Inflammatory macrophage treated with lipopolysaccharide for 1 hour (primary cell): ENCODE measurements at regions not wholly inside any gene's neighbourhood (a gene's known extent, or its start where the extent isn't known, plus 50 kb on each side); places are given as distances from the start of the nearest gene placed in this dataset.

Source experiments
- DNase-seq, 2 donors: peaks; one replicate each; pipeline ENCODE4 v3.0.0-alpha.2; 2020 to 2022

DNA sequence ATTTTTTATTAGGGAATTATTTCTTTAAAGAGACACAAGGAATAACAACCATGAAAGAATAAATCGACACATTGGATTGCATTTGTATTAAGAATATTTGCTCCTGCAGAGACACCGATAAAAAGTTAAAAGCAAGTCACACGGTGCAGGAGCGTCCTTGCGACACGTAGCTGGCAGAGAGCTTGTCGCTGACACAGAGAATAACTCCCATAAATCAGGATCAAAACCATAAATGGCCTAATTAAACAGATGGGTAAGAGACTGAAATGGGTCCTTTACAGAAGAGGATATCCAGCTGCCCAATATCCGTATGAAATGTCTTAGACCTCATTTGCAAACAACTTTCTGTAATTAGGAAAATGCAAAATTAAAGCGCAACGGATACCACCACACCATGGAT, 126.1 kb upstream of the SNTG2 start:
- no peak for DNase-seq

DNA sequence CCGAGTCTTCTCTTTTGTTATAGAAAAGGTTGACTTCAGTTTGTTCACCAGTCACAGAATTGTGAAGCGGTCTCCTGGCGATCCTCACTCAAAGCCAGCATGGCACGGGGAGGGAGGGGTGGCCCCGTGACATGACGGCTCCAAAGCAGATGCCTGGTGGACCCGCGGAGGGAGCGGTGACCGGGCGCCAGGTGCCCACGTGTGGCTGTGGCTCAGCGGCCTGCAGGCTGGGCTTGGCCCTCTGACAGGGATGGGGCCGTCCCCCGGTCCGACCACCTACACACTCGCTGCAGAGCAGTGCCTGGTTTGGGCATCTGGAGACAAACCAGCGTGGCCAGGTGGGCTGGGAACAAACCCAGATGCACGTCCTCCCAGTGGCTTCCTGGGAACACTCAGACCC, 129.1 kb upstream of the SNTG2 start:
- DNase-seq = no peak

DNA sequence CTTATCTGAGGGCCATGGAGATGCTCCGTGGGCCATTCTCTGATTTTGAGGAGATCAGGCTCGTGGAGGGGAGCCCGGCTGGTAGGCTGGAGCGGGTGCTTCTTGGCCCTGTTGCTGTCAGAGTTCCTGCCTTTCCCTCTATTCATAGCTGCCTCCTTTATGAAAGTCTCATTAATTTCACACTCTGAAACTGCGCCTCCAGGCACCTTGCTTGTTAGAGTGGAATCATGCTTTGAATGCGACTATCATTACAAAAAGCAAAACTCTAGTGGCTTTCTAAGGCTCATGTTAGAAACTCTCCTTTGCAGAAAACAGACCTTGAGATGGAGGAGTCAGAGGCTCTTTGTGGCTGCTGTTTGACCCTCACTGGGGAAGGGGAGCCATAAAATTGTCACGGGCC, 131.0 kb upstream of the SNTG2 start:
- DNase-seq = no peak

DNA sequence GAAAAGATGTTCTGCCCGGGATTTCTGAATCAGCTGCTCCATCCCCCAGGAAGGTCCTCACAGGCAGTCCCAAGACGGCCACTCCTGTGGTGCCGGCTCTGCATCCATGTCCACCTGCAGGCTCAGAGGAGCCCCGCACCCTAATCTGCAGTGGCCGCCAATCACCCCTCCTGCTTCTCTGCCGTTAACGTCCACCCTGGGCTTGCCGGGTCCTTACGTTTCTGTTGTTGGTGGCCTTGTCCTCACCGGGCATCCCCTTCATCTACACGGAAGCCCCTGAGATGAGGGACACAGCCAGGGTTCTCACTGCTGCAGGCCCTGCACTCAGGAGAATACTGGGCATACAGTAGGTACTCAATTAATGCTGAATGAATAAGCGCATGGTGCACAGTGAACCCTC, 131.5 kb upstream of the SNTG2 start:
- DNase-seq = no peak

DNA sequence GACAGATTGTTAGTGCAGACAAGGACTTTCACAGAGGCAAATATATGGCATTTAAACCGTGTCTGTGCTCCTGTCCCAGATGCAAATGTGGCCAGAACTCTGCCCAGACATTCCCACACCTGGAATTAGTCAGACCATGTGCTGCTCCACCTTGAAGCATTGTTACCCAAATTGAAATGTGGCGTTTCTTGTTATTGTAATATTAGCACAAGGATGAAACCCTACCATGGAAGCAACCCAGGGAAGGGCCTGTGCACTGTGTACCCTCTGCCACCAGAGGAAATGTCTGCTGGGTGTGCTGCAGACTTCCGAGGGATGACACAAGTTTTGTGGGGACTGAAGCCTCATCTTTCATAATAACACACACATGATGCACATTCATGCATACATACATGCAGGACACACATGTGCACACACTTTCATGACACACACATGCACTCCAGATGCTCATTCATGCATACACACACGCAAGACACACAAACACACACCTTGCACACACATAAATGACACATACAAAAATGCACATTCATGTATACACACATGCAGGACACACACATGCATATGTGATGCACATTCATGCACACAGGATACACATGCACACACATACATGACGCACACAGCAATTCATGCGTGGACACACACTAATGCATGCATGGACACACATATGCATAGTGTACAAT, 133.2 kb upstream of the SNTG2 start:
- DNase-seq = no peak

DNA sequence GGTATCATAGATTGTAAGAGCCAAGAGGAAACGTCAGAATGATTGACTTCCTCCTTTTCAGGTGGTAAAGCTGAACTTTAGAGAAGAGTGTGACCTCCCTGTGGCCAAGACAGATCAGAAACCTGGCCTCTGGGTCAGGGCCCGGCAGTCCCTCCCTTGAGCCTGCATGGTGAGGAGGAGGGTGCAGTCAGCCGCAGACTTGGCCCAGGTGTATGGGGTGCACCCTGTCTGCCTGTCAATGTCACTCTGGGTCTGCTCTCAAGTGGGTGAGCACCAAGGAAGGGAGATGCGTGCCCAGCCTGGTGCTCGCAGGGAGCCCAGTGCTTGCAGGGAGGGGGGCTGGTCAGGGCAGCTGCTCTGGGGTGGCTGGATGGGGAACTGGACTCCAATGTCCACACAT, 134.4 kb upstream of the SNTG2 start:
- DNase-seq = no peak

DNA sequence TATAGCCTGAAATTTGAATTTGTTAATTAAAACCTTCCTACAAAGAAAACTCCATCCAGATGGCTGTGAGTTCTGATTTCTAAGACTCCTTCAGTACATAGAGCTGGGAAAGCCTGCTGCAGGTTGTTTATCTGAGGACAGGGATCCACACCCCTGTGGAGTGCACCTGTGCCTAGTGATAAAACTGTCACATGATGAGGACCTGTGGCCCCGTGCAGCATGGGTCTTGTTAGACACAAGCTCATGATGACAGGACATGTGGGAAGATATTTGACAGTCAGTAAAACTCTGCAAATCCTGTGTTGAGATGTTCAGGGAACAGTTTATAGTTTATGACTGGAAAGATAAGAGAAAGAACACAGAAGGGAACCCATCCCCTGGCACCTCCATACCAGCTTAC, 133.2 kb upstream of the TMEM18 start:
- no peak for DNase-seq

DNA sequence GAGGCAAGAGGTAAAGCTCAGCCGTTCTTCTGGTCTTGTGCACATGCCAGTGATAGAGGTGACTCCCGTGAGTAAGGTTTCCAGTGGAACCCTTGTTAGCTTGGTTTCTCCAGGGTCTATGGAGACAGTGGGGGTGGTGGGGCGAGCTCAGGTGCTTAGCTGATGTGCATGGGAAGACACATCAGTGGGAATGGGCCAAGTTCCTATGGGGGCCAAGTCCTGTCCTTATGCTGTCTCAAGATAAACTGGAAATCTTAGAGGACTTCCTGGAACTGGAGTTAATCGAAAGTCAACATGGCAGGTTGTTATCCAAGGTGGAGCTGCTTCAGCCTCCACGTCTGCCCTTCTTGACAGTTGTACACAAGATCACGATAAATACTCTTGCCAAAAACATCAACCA, 130.1 kb upstream of the TMEM18 start:
- no peak for DNase-seq

DNA sequence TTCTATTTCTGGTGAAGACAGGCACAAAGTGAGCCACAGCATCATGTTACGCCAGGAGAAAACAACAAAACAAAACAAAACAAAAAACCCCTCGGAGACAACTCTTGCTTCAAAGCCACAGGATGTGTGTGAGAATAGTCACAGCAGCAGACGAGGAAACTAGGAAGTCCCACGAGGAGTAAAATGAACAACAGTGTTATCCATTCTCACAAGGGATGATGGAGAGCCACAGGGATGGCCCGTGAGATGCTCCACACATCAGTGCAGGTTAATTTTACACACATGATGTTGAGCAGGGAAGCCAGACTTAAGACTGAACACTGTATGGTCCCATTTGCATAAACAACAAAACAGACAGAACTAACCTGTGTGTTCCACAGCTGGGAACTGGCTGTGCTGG, 128.5 kb upstream of the TMEM18 start:
- no peak for DNase-seq

DNA sequence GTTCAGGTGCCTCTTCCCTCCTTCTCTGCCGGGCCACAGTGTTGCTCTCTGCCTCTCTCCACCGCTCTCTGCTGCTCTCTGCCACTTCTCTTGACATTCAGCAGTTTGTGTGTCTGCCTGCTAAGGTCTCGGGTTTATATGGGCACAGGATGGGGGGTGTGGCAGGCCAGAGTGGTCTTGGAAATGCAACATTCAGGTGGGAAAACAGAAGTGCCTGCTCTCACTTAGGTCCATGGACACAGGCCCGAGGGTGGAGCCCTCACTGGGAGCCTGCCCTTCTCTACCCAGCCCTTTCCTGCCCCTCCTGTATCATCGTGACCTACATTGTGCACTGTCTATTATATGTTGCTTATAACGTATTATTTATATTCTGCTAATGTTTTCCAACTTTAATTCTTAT, 120.8 kb upstream of the TMEM18 start:
- DNase-seq = no peak

DNA sequence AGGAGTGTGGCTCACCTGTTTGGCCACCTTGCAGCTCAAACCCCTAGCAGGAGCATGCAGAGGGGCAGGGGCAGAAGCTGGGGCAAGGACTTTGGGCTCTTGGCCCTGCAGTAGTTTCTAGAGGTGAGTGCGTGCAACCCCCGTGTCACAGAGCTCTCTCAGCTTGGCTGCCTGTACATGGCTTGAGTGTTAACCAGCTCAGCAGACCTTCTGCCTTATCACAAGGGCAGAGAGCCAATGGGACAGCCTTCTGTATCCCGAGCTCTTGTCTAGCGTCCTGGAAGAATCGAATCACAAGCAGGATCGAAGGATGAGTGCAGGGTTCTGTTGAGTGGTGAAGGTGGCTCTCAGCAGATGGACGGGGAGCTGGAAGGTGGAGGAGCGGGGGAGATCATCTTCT, 120.3 kb upstream of the TMEM18 start:
- no peak for DNase-seq

DNA sequence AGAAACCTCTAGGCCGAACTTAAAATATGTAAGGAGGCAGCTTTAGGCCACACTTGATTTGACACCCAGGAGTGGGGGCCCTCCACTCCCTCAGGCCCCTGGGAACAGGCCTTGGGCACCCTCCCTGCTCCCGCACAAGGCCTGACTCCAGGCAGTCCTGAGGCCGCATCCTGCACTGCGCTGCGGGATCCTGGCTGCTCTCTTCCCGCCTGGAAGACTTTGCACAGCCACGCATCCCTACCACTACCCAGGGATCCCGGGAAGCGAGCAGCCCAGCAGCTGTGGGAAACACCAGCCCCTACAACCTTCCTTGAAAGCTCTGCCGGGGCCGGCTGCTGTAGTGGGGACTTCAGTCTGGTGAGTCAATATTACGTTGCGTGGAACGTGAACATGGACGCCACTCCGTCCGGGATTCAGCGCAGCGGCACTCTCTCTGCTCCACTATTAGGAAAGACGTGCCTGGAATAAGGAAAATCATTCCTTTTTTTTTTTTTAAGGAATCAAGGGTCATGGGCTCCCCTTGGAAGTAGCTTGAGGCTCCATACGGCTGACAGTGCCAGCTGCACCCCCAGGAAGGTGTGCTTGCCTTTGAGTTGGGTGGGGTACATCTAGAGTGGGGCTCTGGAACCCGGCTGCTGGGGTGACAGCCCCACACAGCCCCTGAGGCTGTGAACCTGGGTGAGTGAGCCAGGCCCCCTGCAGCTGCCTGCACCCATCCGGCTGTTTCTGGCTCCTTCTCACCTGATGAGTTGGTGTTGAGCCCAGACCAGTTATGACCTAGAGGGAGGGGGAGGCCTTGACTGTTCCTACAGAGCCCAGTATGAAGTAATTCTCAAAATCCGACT, 119.2 kb upstream of the TMEM18 start:
- DNase-seq = no peak

DNA sequence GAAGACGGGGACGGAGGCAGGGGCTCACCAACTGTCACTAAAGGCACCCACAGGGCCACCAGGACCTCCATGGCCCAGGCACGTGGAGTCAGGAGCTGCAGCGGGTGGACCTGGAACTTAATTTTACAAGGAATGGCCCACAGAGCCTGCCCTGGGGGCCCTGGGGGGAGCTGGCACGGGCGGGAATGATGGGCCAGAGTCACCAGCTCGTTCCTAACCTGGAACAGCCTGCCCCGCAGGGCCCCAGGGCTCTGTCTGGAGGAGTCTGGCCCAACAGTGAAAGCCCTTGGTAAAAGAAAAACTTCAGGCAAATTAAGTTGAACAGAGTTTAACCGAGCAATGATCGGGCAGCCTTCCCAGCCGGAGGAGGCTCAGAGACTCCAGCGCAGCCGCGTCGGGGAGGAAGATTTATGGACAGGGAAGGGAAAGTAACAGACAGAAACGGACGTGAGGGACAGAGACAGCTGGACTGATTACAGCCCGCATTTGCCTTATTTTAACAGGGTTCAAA, 118.4 kb upstream of the TMEM18 start:
- no peak for DNase-seq

DNA sequence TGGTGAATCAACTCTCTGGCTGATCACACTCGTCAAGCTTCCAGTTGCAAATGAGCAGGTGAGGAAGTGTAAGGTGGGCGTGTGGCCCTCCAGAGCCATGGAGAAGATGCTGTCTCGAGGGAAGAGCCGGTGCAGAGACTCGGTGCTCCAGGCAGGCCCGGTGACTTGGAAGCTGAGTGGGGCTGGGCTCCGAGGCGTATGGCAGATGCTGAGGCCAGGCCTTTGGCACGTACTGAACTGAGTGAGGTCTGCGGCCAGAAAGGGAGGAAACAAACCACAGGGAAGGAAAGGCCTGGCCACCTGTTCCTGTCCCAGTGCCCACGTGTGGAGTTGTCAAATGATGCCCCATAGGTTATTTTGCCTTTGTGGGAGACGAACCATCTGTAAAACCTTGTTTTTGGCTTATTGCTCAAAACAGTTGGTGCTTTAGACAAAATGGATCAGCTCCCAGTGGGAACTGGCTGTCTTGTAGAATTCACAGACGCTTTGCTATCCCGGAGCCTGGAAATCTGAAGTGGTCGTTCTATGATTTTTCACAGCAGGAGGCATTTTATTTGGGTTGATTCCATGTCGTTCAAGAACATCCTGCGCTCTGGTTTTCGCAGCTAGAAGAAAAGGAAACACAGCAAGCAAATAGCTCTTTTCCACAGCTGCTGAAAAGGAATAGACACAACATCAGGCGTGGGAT, 117.5 kb upstream of the TMEM18 start:
- no peak for DNase-seq

DNA sequence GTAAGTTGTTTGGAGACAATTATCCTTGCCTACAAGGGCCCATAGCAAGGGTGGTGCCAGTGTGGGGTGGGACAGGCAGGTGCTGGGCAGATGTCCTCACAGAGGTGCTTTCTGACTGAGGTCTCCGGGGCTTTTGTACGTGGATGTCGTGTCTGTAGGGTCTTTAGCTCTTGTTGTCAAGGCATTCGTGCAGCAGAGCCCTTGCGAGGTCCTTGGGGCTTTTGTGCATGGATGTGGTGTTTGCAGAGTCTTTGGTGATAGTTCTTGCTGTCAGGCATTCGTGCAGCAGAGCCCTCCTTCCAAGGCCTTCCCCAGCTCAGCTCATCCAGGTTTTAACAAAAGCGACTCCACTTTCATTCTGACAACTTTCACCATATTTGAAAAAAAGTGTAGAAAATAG, 116.0 kb upstream of the TMEM18 start:
- no peak for DNase-seq

DNA sequence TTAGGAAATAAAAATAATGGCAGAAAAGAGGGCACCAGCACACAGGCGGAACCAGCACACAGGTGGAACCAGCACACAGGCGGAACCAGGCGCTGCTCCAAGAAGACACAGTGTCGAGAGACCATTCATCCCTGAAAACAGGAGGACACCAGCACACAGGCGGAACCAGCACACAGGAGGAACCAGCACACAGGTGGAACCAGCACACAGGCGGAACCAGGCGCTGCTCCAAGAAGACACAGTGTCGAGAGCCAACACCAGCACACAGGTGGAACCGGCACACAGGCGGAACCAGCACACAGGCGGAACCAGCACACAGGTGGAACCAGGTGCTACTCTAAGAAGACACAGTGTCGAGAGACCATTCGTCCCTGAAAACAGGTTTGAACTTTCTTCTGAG, 115.5 kb upstream of the TMEM18 start:
- no peak for DNase-seq

DNA sequence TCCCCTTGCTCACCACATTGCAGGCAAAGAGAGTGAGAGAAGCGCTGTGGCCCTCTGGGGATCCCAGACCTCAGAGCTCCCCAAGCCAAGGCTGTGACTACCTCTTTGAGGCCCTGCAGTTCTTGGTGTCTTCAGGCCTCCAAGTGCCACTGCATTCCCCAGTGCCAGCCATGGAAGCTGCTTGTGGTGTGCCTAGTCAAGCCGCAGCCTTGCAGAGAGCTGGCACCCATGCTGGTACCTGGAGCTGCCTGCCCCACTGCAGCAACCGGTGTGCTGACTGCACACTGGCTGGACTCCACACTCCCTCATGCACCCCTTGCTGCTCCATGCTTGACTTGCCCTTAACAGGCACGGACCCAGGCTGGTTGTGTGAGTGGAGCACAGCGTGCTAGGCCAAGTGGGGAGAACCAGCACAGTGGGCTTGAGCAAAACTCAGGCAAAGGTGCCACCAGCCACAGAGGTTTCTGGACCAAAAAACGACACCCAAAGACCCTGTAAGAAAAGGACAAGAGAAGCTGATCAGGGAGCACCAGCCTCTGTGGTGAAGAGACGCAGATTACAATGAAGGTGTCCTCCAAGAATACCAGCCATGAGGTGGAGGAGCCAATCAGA, 113.5 kb upstream of the TMEM18 start:
- DNase-seq = no peak

DNA sequence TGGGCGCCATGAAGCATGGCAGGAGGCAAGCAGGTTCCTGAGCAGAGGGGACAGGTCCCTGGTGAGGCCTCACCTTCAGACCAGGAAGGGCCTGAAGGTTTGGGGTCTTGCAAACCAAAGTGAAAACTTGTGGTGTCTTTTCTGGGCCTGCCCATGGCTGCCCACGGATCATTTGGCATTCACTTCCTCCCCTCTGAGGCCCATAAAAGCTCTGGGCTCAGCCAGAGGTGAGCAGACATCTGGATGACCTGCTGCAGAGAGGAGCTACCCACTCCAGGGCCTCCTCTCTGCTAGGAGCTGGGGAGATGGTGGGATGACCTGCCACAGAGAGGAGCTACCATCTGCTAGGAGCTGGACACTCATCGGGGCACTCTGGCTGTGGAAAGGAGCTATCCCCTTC, 112.9 kb upstream of the TMEM18 start:
- DNase-seq = no peak

DNA sequence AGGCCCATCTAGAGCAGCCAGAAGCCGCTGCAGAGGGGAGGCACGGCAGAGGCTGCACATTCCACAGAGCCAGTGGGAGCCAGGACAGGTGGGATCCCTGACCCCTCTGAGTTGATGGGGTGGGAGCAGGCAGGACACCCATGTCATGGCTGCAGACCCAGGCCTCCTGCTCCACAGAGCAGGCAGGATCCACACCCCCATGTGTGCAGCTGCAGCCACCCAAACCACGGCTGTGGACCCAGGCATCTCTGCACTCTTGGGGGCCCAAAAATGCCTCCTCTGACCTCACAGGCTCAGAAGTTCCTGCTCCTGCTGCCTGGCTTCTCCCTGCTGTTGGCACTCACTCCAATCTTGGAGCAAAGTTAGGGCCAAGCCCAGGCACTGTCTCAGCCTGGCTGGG, 112.3 kb upstream of the TMEM18 start:
- DNase-seq = no peak

DNA sequence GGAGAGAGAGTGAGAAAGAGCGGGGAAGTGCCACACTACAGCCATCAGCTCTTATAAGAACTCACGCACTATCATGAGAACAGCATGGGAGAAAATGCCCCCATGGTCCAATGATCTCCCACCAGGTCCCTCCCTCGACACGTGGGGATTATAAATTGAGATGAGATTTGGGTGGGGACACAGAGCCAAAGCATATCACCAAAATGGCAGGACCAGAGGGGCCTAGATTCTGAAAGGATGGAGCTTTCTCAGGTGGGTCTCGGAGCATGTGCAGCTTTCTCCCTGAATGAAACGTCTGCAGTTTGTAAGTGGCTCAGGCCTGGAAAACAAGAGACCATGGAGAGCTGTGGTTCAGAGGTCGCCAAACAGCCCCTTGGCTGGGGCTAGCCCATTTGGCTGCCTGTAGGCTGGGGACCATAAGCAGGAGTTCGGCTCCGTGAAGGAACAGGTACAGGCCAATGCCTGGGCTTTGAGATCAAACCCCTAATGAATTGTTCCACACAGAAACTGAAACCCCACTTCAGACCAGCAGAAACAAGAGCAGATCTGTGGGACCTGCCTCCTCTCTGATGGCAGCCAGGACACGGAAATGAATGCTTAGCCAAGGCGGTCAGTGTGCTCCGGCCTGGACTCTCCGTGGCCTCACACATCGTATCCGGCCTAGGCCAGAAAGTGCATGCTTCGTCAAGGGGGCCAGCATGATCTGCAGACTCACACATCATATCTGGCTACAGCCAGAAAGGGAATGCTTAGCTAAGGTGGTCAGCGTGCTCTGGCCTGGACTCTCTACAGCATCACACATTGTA, 111.2 kb upstream of the TMEM18 start:
- DNase-seq = no peak

DNA sequence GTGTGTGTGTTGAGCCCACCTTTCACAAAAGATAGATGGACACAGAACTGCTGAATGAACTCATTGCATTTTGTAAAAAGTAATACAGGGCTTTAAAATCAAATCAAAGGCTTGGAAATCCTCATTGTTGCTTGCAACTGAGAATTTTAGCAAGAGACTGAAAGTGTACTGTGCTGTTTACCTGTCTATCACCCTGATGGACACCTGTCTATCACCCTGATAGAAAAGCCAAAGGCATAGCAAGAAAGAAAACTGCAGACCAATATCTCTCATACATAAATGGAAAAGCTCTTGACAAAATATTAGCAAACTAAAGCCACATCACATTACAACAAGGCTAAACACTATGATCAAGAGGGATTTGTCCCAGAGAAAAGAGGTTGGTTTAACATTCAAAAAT, 107.5 kb upstream of the TMEM18 start:
- DNase-seq = no peak

DNA sequence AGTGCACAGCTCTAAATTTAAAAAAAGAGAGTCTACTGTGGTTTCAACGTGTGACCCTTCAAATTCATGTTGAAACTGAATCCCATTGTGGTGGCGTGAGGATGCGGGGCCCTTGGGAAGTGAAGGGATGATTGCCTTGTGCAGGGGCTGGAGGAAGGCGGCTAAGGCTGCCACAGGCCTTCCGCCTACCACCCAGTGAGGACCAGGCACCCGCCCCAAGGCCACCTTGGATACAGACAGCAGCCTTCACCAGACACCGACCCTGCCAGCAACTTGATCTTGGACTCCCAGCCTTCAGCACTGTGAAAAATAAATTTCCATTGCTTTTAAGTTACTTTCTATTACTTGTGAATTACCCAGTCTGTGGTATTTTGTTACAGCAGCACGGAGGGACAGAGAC, 103.4 kb upstream of the TMEM18 start:
- DNase-seq = no peak

DNA sequence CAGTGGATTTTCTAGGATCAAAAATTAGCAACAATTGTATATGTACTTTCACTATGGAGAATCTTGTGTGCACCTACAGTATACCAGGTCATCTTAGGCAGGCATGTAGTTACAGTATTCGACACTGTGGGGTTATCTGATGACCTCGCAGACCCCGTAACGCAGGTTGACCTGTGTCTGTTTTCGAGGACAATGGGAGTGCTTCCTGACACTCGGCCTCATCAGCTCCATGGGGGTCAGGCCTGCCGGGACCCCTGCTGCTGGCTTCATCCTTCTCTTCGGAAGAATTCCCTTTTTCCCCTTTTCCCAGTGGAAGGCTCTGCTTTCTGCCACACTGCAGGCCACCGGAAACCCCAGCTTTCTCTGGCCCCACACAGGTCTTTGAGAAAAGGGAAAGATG, 102.8 kb upstream of the TMEM18 start:
- no peak for DNase-seq
